ENCODE measurements at regions not wholly inside any gene's neighbourhood (a gene's known extent, or its start where the extent isn't known, plus 50 kb on each side); places are given as distances from the start of the nearest gene placed in this dataset.

- TF ChIP-seq CTCF (IDR thresholded peaks at IDR 0.05) (no peak), POLR2A (IDR thresholded peaks at IDR 0.05) (no peak), EP300 (IDR thresholded peaks at IDR 0.05) (no peak)
Observed at GRCh38 chr6:71066153-71066552, 109.3 kb upstream of the B3GAT2 start.

All from tibial nerve (tissue), 4 donors.